T follicular helper cell (primary cell): ENCODE measurements at regions not wholly inside any gene's neighbourhood (a gene's known extent, or its start where the extent isn't known, plus 50 kb on each side); places are given as distances from the start of the nearest gene placed in this dataset.

Source experiments
- DNase-seq: peaks from one replicate; pipeline ENCODE4 v3.0.0-alpha.2; 2020; ENCODE audit warnings: low read depth

GRCh38 chr9:27750566-27750965, 177.3 kb upstream of the C9orf72 start:
- no peak for DNase-seq

- DNase-seq, result no peak
Observed at GRCh38 chr9:27752069-27752468, 178.8 kb upstream of the C9orf72 start.

- no peak for DNase-seq
Observed at GRCh38 chr9:27755846-27756245, 182.6 kb upstream of the C9orf72 start.

- no peak for DNase-seq
Observed at GRCh38 chr9:27756418-27756817, 183.1 kb upstream of the C9orf72 start.

GRCh38 chr9:27763831-27764230, 190.6 kb upstream of the C9orf72 start:
- DNase-seq, result no peak

- no peak for DNase-seq
Observed at GRCh38 chr9:27765266-27766072, 192.2 kb upstream of the C9orf72 start.

- DNase-seq, result no peak
Observed at GRCh38 chr9:27766073-27766835, 193.0 kb upstream of the C9orf72 start.

- no peak for DNase-seq
Observed at GRCh38 chr9:27768781-27769180, 195.5 kb upstream of the C9orf72 start.

- DNase-seq, result no peak
Observed at GRCh38 chr9:27770541-27770940, 197.3 kb upstream of the C9orf72 start.

GRCh38 chr9:27771803-27772545, 198.7 kb upstream of the C9orf72 start:
- DNase-seq, result no peak

GRCh38 chr9:27784847-27785713, 211.8 kb upstream of the C9orf72 start:
- DNase-seq, result no peak

- DNase-seq, result no peak
Observed at GRCh38 chr9:27785714-27786100, 212.4 kb upstream of the C9orf72 start.

- no peak for DNase-seq
Observed at GRCh38 chr9:27787891-27788290, 214.6 kb upstream of the C9orf72 start.

- DNase-seq, result no peak
Observed at GRCh38 chr9:27791311-27791710, 218.0 kb upstream of the C9orf72 start.

- DNase-seq, result no peak
Observed at GRCh38 chr9:27792971-27793689, 219.8 kb upstream of the C9orf72 start.

GRCh38 chr9:27799326-27799725, 226.0 kb upstream of the C9orf72 start:
- no peak for DNase-seq

- DNase-seq, result no peak
Observed at GRCh38 chr9:27800159-27800558, 226.9 kb upstream of the C9orf72 start.

- DNase-seq, result no peak
Observed at GRCh38 chr9:27800692-27801370, 227.6 kb upstream of the C9orf72 start.

GRCh38 chr9:27801545-27801944, 228.3 kb upstream of the C9orf72 start:
- no peak for DNase-seq

- no peak for DNase-seq
Observed at GRCh38 chr9:27802418-27802817, 229.1 kb upstream of the C9orf72 start.
